Pons (tissue), 1 donor: ENCODE measurements at regions not wholly inside any gene's neighbourhood (a gene's known extent, or its start where the extent isn't known, plus 50 kb on each side); places are given as distances from the start of the nearest gene placed in this dataset.

ENCODE experiments used
- DNase-seq: peaks from one replicate; pipeline ENCODE4 v3.0.0-alpha.2; 2016; ENCODE audit warnings: low spot score

DNA sequence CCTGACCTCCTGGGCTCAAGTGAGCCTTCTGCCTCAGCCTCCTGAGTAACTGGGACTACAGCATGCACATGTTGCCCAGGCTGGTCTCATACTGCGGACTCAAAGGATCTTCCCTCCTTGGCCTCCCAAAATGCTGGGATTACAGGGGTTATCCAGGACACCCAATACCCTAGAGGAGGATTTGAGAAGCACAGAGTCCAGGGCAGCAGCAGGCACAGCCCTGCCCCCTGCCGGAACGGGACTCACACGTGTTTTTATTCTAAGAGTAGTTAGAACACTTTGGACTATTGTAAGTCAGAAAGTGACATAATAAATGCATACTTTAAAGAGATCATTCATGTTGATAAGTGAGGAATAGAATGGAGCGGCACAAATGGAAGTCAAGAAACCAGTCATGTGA, 80.2 kb downstream of the C6orf118 start:
- DNase-seq: no peak

DNA sequence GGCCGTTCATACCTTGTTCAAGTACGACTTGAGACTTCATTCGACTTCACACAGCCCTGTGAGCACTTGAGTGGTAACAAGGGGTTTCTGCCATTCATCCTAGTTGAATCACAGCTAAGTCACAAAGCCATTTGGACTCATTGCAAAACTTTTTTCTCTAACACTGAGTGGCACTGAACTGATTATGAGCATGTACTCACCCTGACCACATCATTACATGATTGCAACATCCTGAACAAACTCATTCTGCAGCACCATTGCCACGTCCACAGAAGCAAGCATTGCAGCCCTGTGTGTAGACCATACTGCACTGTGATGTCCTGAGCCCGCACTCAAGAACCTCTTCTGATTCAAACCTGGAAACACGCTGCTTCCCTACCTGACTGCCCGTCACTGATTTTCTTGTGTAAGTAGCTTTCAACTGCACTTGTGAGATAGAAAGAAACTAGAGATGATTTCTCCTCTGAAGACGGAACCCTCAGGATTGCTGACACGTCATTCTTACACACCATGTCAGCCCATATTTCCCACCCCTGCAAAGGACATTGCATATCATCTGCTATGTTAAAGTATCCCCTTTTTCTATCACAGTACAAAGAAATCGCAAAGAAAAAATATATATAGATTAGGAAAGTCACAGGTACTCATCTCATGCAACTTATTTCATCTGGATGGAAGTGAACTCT, 81.6 kb downstream of the C6orf118 start:
- DNase-seq: no peak

DNA sequence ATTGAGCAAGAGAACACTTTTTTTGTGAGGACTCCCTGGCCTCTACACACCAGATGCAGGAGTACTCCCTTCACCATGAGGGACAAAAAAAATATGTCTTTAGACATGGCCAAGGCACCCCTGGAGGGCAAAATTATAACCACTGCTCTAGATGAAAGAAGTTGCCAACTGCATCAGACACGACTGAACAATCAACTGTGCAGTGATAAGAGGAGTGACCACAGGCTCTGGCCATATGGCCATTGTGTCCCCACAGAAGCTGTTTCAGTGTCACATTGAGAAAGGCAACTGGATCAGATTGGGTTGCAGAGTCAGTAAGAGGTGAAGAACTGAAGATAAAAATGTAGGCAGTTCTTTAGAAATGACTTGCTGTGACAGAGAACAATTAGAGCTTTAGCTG, 85.7 kb downstream of the C6orf118 start:
- no peak for DNase-seq

DNA sequence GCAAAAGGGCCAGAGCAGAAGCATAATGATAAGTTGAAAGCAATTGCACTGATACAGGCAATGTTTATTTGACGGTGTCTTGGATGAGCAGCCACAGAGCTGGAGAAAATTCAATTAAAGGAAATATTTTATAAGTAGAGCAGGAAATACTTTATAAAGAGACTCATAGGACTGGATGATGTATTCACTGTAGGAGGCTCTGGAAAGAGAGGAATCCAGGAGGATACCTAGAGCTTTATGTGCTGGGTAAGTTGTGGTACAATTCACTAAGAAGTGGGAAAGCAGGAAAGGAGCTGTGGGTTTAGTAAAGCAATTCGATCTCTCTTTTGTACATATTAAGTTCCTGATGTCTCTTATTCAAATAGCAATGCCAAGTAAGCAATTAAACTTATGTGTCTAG, 86.3 kb downstream of the C6orf118 start:
- DNase-seq: no peak

DNA sequence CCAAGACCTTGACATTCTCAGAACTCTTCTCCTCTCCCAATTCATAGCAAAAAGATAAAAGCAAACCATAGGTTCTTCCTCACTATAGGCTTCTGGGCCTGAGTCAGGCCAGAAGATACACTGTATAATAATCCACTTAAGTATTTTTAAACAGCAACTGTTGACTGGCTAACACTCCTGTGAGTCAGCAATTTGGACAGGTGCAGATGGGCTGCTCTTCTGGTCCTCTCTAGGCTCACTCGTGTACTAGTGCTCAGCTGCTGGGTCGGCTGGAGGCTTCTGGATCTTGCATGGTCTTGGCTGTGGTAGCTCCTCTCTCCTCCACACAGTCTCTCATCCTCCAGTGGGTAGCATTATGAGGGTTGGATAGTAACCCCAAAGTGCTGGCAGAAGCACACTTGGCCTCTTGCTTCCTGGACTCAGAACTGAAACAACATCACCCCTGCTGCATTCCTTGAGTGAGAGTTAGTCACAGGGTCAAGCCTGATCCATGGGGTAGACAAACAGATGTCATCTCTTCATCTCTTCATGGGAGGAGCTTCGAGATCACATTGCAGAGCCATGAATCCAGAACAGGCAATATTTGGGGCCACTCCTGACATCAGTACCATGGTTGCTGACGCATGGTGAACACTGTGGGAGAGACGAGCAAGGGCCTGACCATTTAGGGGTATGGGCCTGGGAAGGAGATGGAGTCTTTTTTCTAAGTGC, 86.9 kb downstream of the C6orf118 start:
- no peak for DNase-seq

DNA sequence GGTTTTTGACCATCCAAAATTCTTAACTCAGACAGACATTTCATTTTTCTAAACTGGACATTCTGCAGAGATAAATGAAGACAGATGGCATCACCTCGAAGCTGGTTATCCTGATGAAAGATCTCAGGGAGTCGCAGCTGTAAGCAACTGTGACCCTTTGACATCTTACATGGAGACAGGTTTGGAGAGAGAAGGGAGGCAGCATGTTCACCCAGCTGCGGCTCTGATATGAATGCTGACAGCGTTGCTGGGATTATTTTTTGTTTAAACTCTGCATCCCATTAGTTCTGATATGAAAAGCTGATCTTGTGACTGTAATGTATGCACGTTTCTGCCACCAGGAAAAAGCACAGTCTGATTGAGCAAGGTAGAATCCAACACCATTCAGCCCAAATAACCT, 89.4 kb downstream of the C6orf118 start:
- no peak for DNase-seq

DNA sequence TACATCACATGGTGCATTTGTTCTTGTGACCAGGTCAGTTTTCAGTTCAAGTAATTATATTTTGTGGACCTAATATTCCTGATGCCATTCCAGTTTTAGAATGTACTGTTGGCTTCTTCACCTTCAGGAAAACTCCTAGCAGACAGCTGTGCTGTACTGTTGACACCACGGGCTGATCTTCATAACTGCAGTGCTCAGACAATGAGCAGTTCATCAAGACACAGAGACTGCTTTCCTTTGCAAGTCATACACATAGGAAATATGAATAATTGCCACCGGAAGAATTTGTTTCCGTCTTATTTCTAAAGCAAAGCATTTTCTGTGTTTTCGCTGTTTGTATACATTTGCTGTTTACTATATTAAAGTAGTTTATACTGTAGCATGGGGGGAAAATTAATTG, 89.8 kb downstream of the C6orf118 start:
- peak; percentile 20 for DNase-seq

DNA sequence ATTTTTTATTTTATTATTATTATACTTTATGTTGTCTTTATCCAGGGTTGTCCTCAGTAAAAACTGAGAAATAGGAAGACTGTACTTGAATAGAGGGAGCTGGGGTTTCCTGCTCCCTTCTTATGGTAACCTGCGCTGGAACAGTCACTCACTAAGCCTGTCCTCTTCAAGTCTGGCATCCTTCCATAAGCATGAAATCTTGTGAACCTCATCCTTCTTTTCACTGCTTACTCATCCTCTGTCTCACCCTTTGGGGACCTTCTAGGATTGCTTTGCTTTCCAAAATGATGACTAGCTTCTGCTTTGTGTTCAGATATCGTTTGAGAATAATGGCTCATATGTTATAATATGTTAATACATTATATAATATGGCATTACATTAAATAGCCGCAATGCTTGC, 90.6 kb downstream of the C6orf118 start:
- DNase-seq: no peak

DNA sequence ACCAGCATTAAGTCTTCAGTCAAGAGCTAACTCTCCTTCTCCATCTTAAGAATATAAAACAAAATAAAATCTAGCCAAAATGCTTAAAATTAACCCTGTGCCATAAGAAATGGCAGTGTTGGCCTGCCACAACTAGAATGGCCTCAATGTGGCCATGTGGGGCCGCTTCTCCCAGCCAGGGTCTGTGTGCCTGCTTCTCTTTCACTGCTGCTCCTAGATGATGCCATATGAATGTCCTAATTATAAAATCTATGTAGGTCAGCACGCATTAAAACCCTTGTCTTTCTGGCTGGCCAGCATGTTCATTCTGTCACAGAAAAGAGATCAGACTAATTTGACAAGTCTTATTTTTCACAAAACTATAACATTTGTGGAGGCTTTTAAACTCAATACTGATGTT, 102.6 kb downstream of the C6orf118 start:
- no peak for DNase-seq

DNA sequence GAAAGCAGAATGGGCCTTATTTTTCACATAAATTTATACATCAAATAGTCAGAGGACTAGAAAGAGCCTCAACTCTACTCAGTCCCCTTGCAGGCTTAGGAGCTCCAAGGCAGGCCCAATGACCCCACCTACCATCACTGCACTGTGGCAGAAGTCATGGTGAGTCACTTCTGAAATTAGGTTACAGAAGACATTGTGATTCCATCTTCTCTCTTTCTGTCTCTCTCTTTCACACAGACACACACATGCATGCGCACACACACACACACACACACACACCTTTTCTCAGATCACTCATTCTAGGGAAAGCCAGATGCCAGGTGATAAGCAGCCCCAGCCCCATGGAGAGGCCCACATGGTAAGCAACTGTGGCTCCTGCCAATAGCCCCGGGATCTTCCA, 103.8 kb downstream of the C6orf118 start:
- DNase-seq: no peak

DNA sequence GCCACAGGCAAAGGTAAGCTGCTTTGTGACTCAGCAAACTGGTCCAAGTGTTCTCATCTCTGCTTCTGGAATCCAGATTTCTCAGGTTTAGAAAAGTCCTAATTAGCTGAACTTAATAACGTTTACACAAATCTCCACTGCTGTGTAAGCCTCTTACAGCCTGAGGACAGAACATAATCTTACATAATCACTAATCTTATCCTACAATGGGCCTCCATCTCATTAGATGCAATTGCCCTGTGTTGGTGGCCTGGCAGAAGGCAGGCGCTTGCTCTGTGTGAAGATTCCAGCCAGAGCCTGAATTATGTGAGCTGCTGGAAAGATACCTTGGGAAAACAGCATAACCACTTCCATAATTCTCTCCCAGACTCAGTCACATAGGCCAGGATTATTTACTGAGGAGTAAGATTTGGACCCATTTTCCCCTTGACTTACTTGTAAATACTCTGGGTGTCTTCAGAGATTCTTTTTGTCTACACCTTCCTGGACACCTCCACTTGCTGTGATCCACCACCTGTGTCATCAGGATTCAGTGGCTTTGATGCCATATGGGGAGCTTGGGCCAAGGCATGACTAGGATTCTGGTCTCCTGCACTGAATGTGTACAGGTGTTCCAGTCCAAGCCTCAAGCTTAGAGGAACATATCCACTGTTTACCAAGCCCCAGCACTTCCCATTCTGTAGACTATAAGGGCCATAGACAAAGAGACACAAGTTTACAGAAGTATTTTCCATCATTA, 104.4 kb downstream of the C6orf118 start:
- DNase-seq: no peak

DNA sequence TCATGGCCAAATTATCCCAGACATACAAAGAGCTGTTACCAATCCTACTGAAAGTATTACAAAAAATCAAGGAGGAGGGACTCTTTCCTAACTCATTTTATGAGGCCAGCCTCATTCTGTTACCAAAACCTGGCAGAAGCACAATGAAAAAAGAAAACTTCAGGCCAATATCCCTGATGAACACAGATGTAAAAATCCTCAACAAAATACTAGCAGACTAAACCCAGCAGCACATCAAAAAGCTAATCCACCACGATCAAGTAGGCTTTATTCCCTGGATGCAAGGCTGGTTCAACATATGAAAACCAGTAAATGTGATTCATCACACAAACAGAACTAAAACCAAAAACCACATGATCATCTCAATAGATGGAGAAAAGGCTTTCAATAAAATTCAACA, 109.2 kb downstream of the C6orf118 start:
- DNase-seq: no peak

DNA sequence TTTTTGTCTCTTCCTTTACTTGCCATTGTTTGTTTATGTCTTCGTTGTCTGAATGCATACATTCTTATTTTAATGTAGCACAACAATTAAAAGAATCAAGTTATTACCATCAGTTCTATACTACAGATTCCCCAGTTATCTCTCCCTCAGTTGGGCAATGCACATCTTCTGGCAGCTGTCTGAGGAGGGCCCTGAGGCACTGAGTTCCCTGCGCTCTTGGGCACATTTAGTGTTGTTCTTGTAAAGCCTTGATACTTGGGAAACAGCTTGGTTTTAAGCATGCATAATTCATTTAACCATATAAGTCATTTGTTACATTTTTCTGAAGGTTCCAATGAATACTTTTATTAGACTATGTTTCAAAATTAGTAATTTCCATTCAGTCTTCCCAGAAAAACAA, 117.9 kb downstream of the C6orf118 start:
- no peak for DNase-seq

DNA sequence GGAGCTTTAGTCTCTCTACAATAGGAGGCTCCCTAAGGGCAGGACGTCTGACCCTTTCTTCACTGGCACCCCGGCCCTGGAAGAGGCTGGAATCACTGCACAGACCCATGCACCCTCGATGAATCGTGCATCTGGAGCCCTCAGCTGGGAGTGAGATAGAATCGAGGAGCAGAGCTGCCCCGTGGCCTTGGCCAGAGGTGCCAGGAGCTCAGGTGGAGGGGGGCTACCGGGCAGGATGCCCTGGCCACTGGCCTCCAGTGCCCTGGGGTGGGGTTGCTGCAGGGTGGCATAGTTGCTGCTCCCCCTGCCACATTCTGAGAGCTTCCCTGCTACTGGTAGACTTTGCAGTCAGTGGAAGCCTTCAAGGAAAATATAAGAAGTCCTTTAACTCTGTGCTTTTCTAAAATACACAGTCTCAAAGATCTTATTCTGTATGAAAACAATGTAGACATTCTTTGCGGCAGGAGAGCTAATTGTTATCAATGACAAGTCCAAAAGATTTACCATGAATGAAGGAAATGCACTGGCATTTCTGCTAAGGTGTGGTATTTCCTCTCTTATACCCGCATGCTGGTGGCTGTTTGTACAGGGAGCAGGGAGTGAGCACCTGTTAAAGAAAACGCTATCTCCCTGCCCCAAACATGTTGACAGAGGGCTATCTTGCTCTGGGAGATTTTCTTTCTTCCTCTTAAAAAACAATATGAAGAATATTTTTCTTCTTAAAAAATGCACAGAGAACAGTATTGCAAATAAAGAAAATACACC, 122.8 kb downstream of the C6orf118 start:
- no peak for DNase-seq

DNA sequence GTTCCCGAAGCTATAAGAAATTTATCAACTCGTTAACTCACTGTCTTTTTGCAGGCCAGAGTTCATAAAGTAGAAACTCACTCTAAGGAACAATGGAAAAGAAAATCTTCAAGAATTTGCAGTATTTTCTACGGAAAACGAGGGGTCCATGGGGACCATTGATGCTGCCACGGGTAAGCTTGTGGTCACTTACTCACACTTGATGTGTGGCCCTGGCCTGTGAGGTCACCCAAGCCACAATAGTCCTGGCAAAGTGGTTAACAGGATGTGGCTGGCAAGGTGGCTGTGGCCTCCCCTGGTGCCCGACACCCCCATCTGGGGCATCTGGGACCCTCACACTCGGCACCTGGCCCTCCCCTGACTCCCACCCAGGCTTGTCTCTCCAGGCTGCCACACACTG, 123.4 kb downstream of the C6orf118 start:
- no peak for DNase-seq

DNA sequence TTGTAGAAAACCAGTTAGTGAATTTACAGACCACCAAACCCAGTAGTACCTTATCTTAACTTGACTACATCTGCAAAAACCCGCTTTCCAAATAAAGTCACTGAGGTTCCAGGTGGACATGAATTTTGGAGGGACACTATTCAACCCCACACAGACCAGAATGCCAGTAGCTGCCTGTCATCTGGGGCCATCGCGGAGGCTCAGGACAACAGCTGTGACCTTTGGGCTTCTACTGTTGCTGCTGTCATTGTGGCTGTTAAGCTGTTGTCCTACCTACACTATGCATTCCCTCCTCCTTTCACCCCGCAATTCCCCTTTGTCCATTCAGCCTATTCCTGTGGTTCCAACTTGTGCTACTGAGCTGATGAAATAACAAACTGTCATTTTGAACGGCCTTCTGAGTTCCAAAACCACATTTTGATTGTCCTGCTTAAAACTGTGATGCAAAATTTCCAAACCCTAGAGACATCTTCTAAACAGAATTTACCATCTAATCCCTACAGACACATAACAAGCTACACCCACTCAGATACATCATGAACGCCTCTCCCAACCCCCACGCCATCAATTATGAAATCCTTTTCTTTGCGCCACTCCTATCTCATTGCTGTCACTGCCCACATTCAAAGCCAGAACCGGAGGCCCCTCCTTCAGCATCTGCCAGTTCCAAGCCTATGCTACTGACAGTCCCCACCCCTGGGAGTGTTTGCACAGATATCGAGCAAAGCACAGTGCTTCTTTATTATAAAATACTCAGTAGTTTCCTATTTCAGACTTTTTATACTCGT, 125.0 kb downstream of the C6orf118 start:
- DNase-seq: peak; percentile 43

DNA sequence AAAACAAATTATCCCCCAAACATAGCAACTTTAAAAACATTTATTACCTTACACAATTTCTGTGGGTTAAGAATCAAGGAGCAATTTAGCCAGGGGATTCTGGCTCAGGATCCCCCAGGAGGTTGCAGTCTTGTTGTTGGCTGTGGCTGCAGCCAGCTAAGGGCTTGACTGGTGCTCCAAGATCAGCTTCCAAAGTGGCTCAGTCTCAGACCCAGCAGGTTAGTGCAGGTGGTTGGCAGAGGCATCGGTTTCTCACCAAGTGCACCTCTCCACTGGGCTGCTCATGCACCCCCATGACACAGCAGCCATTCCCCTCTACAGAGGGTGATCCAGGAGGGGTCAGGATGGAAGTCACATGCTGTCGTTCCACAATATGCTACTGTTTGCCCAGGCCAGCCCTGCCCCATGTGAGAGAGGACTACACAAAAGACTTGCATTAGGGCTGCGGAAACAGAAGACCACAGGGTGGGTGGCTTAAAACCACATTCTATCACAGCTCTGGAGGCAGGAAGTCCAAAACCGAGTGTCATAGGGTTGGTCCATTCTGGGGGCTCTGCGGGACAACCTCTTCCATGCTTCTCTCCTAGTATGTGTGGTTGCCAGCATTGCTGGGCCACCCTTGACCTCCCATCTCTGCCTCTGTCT, 125.8 kb downstream of the C6orf118 start:
- no peak for DNase-seq

DNA sequence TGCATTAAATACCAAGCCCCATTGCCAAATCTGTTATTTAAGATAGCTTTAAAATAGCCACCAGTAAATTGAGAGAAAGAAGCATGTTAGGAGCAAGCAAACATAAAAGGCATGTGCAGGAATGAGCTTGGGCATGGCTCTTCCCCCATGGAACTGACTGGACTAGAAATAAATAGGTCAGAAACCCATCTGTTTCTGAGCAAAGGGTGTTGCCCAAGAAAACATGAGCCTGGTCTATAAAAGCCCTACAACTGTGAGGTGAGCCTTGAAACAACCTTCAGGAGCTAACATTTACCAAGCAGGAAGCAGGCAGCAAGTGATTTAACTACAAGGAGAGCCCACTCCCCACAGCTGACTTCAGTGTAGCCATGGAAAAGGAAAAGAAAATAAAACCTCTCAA, 126.3 kb downstream of the C6orf118 start:
- DNase-seq: no peak

DNA sequence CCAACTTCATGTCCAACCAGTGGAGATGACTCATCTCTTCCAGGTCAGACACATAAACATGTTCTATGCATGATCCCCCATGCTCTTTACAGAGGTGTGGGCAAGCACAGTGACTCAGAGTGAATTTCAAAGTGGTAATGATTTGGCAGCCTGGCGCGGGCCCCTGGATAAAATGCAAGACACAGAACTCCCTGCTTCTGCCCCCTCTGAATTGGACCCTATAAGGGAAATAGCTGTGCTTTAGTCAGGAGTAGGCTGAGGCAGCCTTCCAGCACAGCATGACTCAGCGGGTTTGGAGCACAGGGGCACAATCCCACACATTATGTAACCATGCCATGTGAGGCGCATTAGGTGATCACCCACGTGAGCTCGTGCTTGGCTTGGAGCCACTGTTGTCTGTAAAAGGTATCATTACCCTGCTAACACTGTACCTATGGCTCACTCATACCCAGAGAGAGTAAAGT, 127.4 kb downstream of the C6orf118 start:
- DNase-seq: no peak

DNA sequence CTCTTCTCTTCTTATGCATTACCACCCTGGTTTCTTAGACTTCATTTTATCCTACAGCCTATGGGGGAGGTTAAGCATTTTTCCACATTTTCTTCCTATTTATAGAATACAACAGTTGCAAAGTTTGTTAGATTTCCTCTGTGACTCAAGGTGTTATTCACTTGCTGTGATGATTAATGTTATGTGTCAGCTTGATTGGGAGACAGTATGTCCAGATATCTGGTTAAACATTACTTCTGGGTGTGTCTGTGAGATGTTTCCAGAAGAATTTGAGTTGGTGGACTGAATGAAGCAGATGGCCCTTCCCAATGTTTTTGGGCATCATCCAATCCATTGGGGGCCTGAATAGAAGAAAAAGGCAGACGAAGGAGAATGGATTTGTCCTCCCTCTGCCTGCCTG, 131.3 kb downstream of the C6orf118 start:
- no peak for DNase-seq

DNA sequence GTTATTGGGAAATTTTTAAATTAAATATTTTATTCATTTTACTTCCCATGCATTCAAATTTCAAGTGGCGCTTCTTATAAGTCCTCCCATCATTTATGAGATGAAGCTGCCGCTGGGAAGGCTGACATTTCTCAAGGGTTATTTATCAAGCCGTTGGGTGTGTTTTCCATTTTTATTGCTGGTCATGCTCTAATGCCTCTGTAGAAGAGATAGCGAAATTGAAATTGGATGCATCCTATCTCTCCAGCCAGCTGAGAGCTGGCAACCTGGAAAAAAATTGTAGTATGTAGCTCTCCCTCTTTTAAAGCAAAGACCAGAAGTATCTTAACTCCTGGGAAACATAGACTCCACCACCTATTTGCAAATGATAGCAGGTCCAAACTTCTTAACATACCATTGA, 135.9 kb downstream of the C6orf118 start:
- no peak for DNase-seq
